ENCODE measurements at regions not wholly inside any gene's neighbourhood (a gene's known extent, or its start where the extent isn't known, plus 50 kb on each side); places are given as distances from the start of the nearest gene placed in this dataset.

- DNase-seq (ENCODE audit: low read depth), result no peak
Observed at GRCh38 chr13:85742355-85742754, 56.9 kb downstream of the SLITRK6 start.

- no peak for DNase-seq (ENCODE audit: low read depth)
Observed at GRCh38 chr13:85741017-85741416, 58.2 kb downstream of the SLITRK6 start.

GRCh38 chr13:85738696-85739320 is 60.4 kb downstream of the SLITRK6 start:
- no peak for DNase-seq (ENCODE audit: low read depth)

- no peak for DNase-seq (ENCODE audit: low read depth)
Observed at GRCh38 chr13:85737952-85738351, 61.3 kb downstream of the SLITRK6 start.

- DNase-seq (ENCODE audit: low read depth), result peak; percentile 20
Observed at GRCh38 chr13:85729296-85729695, 69.9 kb downstream of the SLITRK6 start.

- peak; percentile 9 for DNase-seq (ENCODE audit: low read depth)
Observed at GRCh38 chr13:85728811-85729210, 70.4 kb downstream of the SLITRK6 start.

- no peak for DNase-seq (ENCODE audit: low read depth)
Observed at GRCh38 chr13:85725433-85725832, 73.8 kb downstream of the SLITRK6 start.

- no peak for DNase-seq (ENCODE audit: low read depth)
Observed at GRCh38 chr13:85724546-85725432, 74.4 kb downstream of the SLITRK6 start.

GRCh38 chr13:85719749-85720148 is 79.5 kb downstream of the SLITRK6 start:
- no peak for DNase-seq (ENCODE audit: low read depth)

- DNase-seq (ENCODE audit: low read depth), result no peak
Observed at GRCh38 chr13:85717921-85718320, 81.3 kb downstream of the SLITRK6 start.

- DNase-seq (ENCODE audit: low read depth), result no peak
Observed at GRCh38 chr13:85710545-85710944, 88.7 kb downstream of the SLITRK6 start.

GRCh38 chr13:85709721-85710120 is 89.5 kb downstream of the SLITRK6 start:
- no peak for DNase-seq (ENCODE audit: low read depth)

- DNase-seq (ENCODE audit: low read depth), result no peak
Observed at GRCh38 chr13:85709072-85709471, 90.1 kb downstream of the SLITRK6 start.

GRCh38 chr13:85700906-85701305 is 98.3 kb downstream of the SLITRK6 start:
- DNase-seq (ENCODE audit: low read depth), result no peak

- no peak for DNase-seq (ENCODE audit: low read depth)
Observed at GRCh38 chr13:85698256-85698655, 101.0 kb downstream of the SLITRK6 start.

- DNase-seq (ENCODE audit: low read depth), result no peak
Observed at GRCh38 chr13:85694992-85695391, 104.2 kb downstream of the SLITRK6 start.

- peak; percentile 1 for DNase-seq (ENCODE audit: low read depth)
Observed at GRCh38 chr13:85693889-85694511, 105.2 kb downstream of the SLITRK6 start.

- no peak for DNase-seq (ENCODE audit: low read depth)
Observed at GRCh38 chr13:85690368-85690767, 108.9 kb downstream of the SLITRK6 start.

GRCh38 chr13:85685436-85685835 is 113.8 kb downstream of the SLITRK6 start:
- DNase-seq (ENCODE audit: low read depth), result no peak

- DNase-seq (ENCODE audit: low read depth), result no peak
Observed at GRCh38 chr13:85675151-85675907, 123.9 kb downstream of the SLITRK6 start.

GRCh38 chr13:85671336-85671735 is 127.9 kb downstream of the SLITRK6 start:
- DNase-seq (ENCODE audit: low read depth), result no peak

GRCh38 chr13:85666356-85666755 is 132.9 kb downstream of the SLITRK6 start:
- DNase-seq (ENCODE audit: low read depth), result no peak
